ENCODE measurements at regions not wholly inside any gene's neighbourhood (a gene's known extent, or its start where the extent isn't known, plus 50 kb on each side); places are given as distances from the start of the nearest gene placed in this dataset.

GRCh38 chr13:68185444-68186141 lies 955.5 kb upstream of the PCDH9 start:
- Histone ChIP-seq H3K27me3 (no peaks in the 10 kb centered on the region), H3K27ac (no peak overlapping the region), H3K4me3 (no peak overlapping the region), H3K4me1 (no peaks in the 10 kb centered on the region), H3K9me3 (no peaks in the 10 kb centered on the region), H3K36me3 (no peaks in the 10 kb centered on the region)
- TF ChIP-seq CTCF (IDR thresholded peaks at IDR 0.05) (no peak), POLR2A (IDR thresholded peaks at IDR 0.05) (no peak), POLR2AphosphoS5 (IDR thresholded peaks at IDR 0.05) (no peak)
- DNase-seq, result no peak
- intact Hi-C loops (cut with DNase I), result no loop called here
- 19 to 52% methylated on average over 3 of the region's 3 CpGs for WGBS, 2 donors

- H3K9me3 ChIP-seq, result peaks cover 0 to 4% (median 0%) of the 10 kb centered on the region in 4 donors
- no peaks in the 10 kb centered on the region for H3K27me3 ChIP-seq
- TF ChIP-seq POLR2A (IDR thresholded peaks at IDR 0.05), result no peak
- TF ChIP-seq CTCF (IDR thresholded peaks at IDR 0.05), result no peak
- no peak for TF ChIP-seq EP300 (IDR thresholded peaks at IDR 0.05)
- no peak for TF ChIP-seq POLR2AphosphoS5 (IDR thresholded peaks at IDR 0.05)
- H3K4me3 ChIP-seq, result no peak overlapping the region
- no peak overlapping the region for H3K27ac ChIP-seq
- WGBS, 2 donors, result 56% methylated on average over 2 of the region's 2 CpGs
- no peaks in the 10 kb centered on the region for H3K36me3 ChIP-seq
- intact Hi-C loops (cut with DNase I), result no loop called here
- no peak for DNase-seq
- peaks cover 0 to 4% (median 0%) of the 10 kb centered on the region in 4 donors for H3K4me1 ChIP-seq
These were observed 946.3 kb upstream of the PCDH9 start for GRCh38 chr13:68176475-68176874.

GRCh38 chr13:68174893-68175292 lies 944.8 kb upstream of the PCDH9 start:
- no peaks in the 10 kb centered on the region for H3K27me3 ChIP-seq
- WGBS, 2 donors, result 94 to 97% methylated on average over 2 of the region's 2 CpGs

GRCh38 chr13:68173111-68173510 lies 943.0 kb upstream of the PCDH9 start:
- H3K4me1 ChIP-seq, result peaks cover 0 to 4% (median 0%) of the 10 kb centered on the region in 4 donors
- no peak for DNase-seq
- peaks cover 0 to under 1% (median 0%) of the 10 kb centered on the region in 4 donors for H3K9me3 ChIP-seq
- no peak overlapping the region for H3K4me3 ChIP-seq
- TF ChIP-seq CTCF (IDR thresholded peaks at IDR 0.05) (no peak), EP300 (IDR thresholded peaks at IDR 0.05) (no peak), POLR2A (IDR thresholded peaks at IDR 0.05) (no peak), POLR2AphosphoS5 (IDR thresholded peaks at IDR 0.05) (no peak)
- no peaks in the 10 kb centered on the region for H3K36me3 ChIP-seq
- WGBS, 2 donors, result 66 to 72% methylated on average over 2 of the region's 2 CpGs
- no peak overlapping the region for H3K27ac ChIP-seq
- intact Hi-C loops (cut with DNase I), result no loop called here
- no peaks in the 10 kb centered on the region for H3K27me3 ChIP-seq

More at GRCh38 chr13:68174893-68175292, 944.8 kb upstream of the PCDH9 start:
- Histone ChIP-seq H3K36me3 (no peaks in the 10 kb centered on the region), H3K27ac (no peak overlapping the region), H3K4me1 (peaks cover 0 to 4% (median 0%) of the 10 kb centered on the region in 4 donors), H3K4me3 (no peak overlapping the region), H3K9me3 (peaks cover 0 to 4% (median 0%) of the 10 kb centered on the region in 4 donors)
- no peak for DNase-seq
- intact Hi-C loops (cut with DNase I), result no loop called here
- no peak for TF ChIP-seq CTCF (IDR thresholded peaks at IDR 0.05)
- TF ChIP-seq POLR2AphosphoS5 (IDR thresholded peaks at IDR 0.05), result no peak
- TF ChIP-seq EP300 (IDR thresholded peaks at IDR 0.05), result no peak
- no peak for TF ChIP-seq POLR2A (IDR thresholded peaks at IDR 0.05)

- Histone ChIP-seq H3K9me3 (no peaks in the 10 kb centered on the region), H3K36me3 (no peaks in the 10 kb centered on the region), H3K4me1 (no peaks in the 10 kb centered on the region), H3K27me3 (no peaks in the 10 kb centered on the region), H3K27ac (no peak overlapping the region), H3K4me3 (no peak overlapping the region)
- TF ChIP-seq EP300 (IDR thresholded peaks at IDR 0.05), result no peak
- TF ChIP-seq POLR2AphosphoS5 (IDR thresholded peaks at IDR 0.05), result no peak
- no peak for TF ChIP-seq POLR2A (IDR thresholded peaks at IDR 0.05)
- no peak for TF ChIP-seq CTCF (IDR thresholded peaks at IDR 0.05)
- intact Hi-C loops (cut with DNase I), result no loop called here
- 96 to 97% methylated on average over 37 of the region's 37 CpGs for whole genome bisulfite sequencing, 2 donors
- no peak for DNase-seq
These were observed 940.8 kb upstream of the PCDH9 start for GRCh38 chr13:68170961-68171360.

Measured in sigmoid colon (tissue), 6 donors.